A549 (cell line): ENCODE measurements at regions not wholly inside any gene's neighbourhood (a gene's known extent, or its start where the extent isn't known, plus 50 kb on each side); places are given as distances from the start of the nearest gene placed in this dataset.

Experiments used
- CHD4 ChIP-seq: fragments of 200-600 bp; sonication (generic); IDR thresholded peaks from 2 replicates; pipeline ENCODE4 v1.6.1; 2016; ENCODE audit warnings: antibody characterized with exemption, mild to moderate bottlenecking, borderline replicate concordance
- EP300 ChIP-seq, 2 experiments: fragments of >200 bp; sonication (Bioruptor Twin); formaldehyde crosslinking; IDR thresholded peaks; 2 replicates in 1 of 2; 3 replicates in 1 of 2; pipeline ENCODE4 v1.6.1; 2016 to 2017
- KDM1A ChIP-seq: fragments of 200-600 bp; sonication (generic); IDR thresholded peaks from 2 replicates; pipeline ENCODE4 v1.6.1; 2016; ENCODE audit warnings: low read depth, mild to moderate bottlenecking
- MAZ ChIP-seq: fragments of 150-350 bp; IDR thresholded peaks from 2 replicates; pipeline ENCODE4 v1.6.1; 2014; ENCODE audit warnings: antibody characterized with exemption, low read depth, low read length, borderline replicate concordance
- POLR2A ChIP-seq: IDR thresholded peaks from 2 replicates; pipeline ENCODE4 v1.6.1; 2012; ENCODE audit warnings: mild to moderate bottlenecking, low read length
- TFCP2L1 ChIP-seq: fragments of 250-450 bp; sonication (Bioruptor Pico); IDR thresholded peaks from 2 replicates; pipeline ENCODE4 v1.5.0; 2021; ENCODE audit warnings: mild to moderate bottlenecking
- TF ChIP-seq, protein P1 (sequence below): fragments of >200 bp; sonication (Bioruptor Twin); formaldehyde crosslinking; IDR thresholded peaks from 3 replicates; pipeline ENCODE4 v1.5.1; 2016
- TF ChIP-seq, protein P2 (sequence below): fragments of 450-650 bp; IDR thresholded peaks from 2 replicates; pipeline ENCODE4 v1.6.1; 2014; ENCODE audit warnings: antibody characterized with exemption

DNA sequence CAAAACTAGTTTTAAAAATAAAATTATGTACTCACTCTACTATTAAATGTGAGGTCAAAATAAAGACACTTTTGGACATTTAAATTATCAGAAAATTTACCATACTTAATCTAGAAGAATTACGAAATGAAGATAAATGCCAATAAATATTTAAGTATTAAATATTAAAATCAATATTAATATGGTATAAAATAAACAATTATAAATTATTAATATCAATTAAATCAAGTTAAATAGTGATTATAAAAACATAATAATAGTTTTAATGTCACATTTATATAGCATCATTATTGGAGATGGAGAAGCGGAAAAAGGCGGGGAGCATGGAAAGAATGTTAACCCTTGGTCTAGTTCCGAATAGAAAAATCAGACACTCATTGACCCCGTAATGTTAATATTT is 224.3 kb upstream of the MDGA2 start:
- TF ChIP-seq KDM1A (no peak), CHD4 (no peak), POLR2A (no peak), EP300 (IDR thresholded peaks at IDR 0.05) (no peak), TFCP2L1 (no peak), MAZ (no peak)
- TF ChIP-seq, protein P1, sequence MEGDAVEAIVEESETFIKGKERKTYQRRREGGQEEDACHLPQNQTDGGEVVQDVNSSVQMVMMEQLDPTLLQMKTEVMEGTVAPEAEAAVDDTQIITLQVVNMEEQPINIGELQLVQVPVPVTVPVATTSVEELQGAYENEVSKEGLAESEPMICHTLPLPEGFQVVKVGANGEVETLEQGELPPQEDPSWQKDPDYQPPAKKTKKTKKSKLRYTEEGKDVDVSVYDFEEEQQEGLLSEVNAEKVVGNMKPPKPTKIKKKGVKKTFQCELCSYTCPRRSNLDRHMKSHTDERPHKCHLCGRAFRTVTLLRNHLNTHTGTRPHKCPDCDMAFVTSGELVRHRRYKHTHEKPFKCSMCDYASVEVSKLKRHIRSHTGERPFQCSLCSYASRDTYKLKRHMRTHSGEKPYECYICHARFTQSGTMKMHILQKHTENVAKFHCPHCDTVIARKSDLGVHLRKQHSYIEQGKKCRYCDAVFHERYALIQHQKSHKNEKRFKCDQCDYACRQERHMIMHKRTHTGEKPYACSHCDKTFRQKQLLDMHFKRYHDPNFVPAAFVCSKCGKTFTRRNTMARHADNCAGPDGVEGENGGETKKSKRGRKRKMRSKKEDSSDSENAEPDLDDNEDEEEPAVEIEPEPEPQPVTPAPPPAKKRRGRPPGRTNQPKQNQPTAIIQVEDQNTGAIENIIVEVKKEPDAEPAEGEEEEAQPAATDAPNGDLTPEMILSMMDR = no peak
- TF ChIP-seq, protein P2, sequence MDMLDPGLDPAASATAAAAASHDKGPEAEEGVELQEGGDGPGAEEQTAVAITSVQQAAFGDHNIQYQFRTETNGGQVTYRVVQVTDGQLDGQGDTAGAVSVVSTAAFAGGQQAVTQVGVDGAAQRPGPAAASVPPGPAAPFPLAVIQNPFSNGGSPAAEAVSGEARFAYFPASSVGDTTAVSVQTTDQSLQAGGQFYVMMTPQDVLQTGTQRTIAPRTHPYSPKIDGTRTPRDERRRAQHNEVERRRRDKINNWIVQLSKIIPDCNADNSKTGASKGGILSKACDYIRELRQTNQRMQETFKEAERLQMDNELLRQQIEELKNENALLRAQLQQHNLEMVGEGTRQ = no peak
